IMR-90 (cell line): ENCODE measurements at regions not wholly inside any gene's neighbourhood (a gene's known extent, or its start where the extent isn't known, plus 50 kb on each side); places are given as distances from the start of the nearest gene placed in this dataset.
A peak's percentile ranks its signal among the peaks of the same experiment; 100 is the strongest.

Experiments used
- ATAC-seq: fragments of 200-7000 bp; cut with Tn5 transposase; 2 replicates; pipeline ENCODE4 v1.9.1; 2020; ENCODE audit warnings: low read depth, mild to moderate bottlenecking, moderate library complexity
- BruUV-seq: library from RNA; stranded (reverse); fragments of 400-500 nt; replicated peaks from 2 replicates; lab custom pipeline; 2021; lab: Mats Ljungman, UMichigan
- CTCF ChIA-PET: fragments of 300-600 bp; formaldehyde crosslinking; extraction: SDS; loops from one replicate; lab custom pipeline; 2021; ENCODE audit warnings: antibody characterized with exemption; lab: Yijun Ruan, JAX
- POLR2A ChIA-PET: fragments of 300-600 bp; sonication (Branson Sonifier 250); formaldehyde crosslinking; loops from one replicate; lab custom pipeline; 2022; ENCODE audit warnings: antibody characterized with exemption; ENCODE audit not compliant: unreplicated experiment; lab: Charles Lee
- DNase-seq: peaks from one replicate; pipeline ENCODE4 v3.0.0; 2013
- H2AFZ ChIP-seq: replicated peaks from 2 replicates; pipeline ENCODE3; 2013; ENCODE audit warnings: low read length, mild to moderate bottlenecking; ENCODE audit not compliant: poor library complexity
- H2AK5ac ChIP-seq: 2 replicates; pipeline ENCODE4 v1.6.1; 2013; ENCODE audit warnings: low read depth, low read length, inconsistent platforms
- H2AK9ac ChIP-seq: replicated peaks from 2 replicates; pipeline ENCODE3; 2013; ENCODE audit warnings: mild to moderate bottlenecking, low read depth, low read length, moderate library complexity; ENCODE audit not compliant: poor library complexity
- H2BK120ac ChIP-seq: 2 replicates; pipeline ENCODE4 v1.6.1; 2013; ENCODE audit warnings: low read depth, low read length, inconsistent platforms
- H2BK15ac ChIP-seq: 3 replicates; pipeline ENCODE4 v1.6.1; 2013; ENCODE audit warnings: low read depth, low read length, inconsistent platforms
- H2BK20ac ChIP-seq: 2 replicates; pipeline ENCODE4 v1.6.1; 2013; ENCODE audit warnings: low read depth, mild to moderate bottlenecking, inconsistent platforms, low read length, moderate library complexity
- H2BK5ac ChIP-seq: 2 replicates; pipeline ENCODE4 v1.6.1; 2013; ENCODE audit warnings: mild to moderate bottlenecking, low read depth, low read length, inconsistent platforms; ENCODE audit not compliant: poor library complexity, severe bottlenecking
- H3K14ac ChIP-seq: replicated peaks from 2 replicates; pipeline ENCODE4 v1.6.1; 2013; ENCODE audit warnings: low read depth, low read length, inconsistent platforms
- H3K18ac ChIP-seq: 2 replicates; pipeline ENCODE4 v1.6.1; 2013; ENCODE audit warnings: low read depth, low read length, control low read depth
- H3K23ac ChIP-seq: 2 replicates; pipeline ENCODE4 v1.6.1; 2013; ENCODE audit warnings: low read depth, low read length, inconsistent platforms
- H3K27ac ChIP-seq: 2 replicates; pipeline ENCODE4 v1.5.1; 2013; ENCODE audit warnings: mild to moderate bottlenecking, control low read depth, low read length; ENCODE audit not compliant: insufficient read depth
- H3K27me3 ChIP-seq: 2 replicates; pipeline ENCODE4 v1.6.1; 2013; ENCODE audit warnings: low read length; ENCODE audit not compliant: control insufficient read depth, insufficient read depth
- H3K36me3 ChIP-seq: 2 replicates; pipeline ENCODE4 v1.6.1; 2013; ENCODE audit warnings: low read length, mixed read lengths; ENCODE audit not compliant: control insufficient read depth, insufficient read depth
- H3K4ac ChIP-seq: 2 replicates; pipeline ENCODE4 v1.6.1; 2013; ENCODE audit warnings: low read depth, low read length, inconsistent platforms
- H3K4me1 ChIP-seq: 2 replicates; pipeline ENCODE4 v1.6.1; 2013; ENCODE audit warnings: low read length, mixed read lengths; ENCODE audit not compliant: control insufficient read depth, insufficient read depth
- H3K4me2 ChIP-seq: 2 replicates; pipeline ENCODE4 v1.6.1; 2013; ENCODE audit warnings: low read depth, mild to moderate bottlenecking, control low read depth, low read length, moderate library complexity
- H3K4me3 ChIP-seq: 2 replicates; pipeline ENCODE4 v1.5.1; 2013; ENCODE audit warnings: low read depth, mild to moderate bottlenecking, control low read depth, low read length, moderate library complexity; ENCODE audit not compliant: insufficient read depth
- H3K56ac ChIP-seq: 2 replicates; pipeline ENCODE4 v1.6.1; 2013; ENCODE audit warnings: low read length, inconsistent platforms; ENCODE audit not compliant: insufficient read depth; ENCODE audit errors: extremely low read depth
- H3K79me1 ChIP-seq, 2 experiments: 2 replicates each; pipeline ENCODE4 v1.6.1; 2013; ENCODE audit warnings: low read length in 2 of 2, inconsistent platforms in 1 of 2, low read depth in 1 of 2
- H3K9ac ChIP-seq: 2 replicates; pipeline ENCODE4 v1.6.1; 2013; ENCODE audit warnings: low read depth, low read length, control low read depth
- H3K9me1 ChIP-seq: 2 replicates; pipeline ENCODE4 v1.6.1; 2013; ENCODE audit warnings: low read length, inconsistent platforms; ENCODE audit not compliant: insufficient read depth
- H3K9me3 ChIP-seq: 2 replicates; pipeline ENCODE4 v1.6.1; 2013; ENCODE audit warnings: low read length; ENCODE audit not compliant: control insufficient read depth, insufficient read depth
- H4K20me1 ChIP-seq: 2 replicates; pipeline ENCODE4 v1.6.1; 2013; ENCODE audit warnings: low read length, inconsistent platforms; ENCODE audit not compliant: insufficient read depth
- H4K5ac ChIP-seq: 2 replicates; pipeline ENCODE4 v1.6.1; 2013; ENCODE audit warnings: mild to moderate bottlenecking, low read depth, low read length, control low read depth
- H4K8ac ChIP-seq, 2 experiments: 2 replicates each; pipeline ENCODE4 v1.6.1; 2013; ENCODE audit warnings: low read depth in 2 of 2, low read length in 2 of 2, control low read depth in 1 of 2, inconsistent platforms in 1 of 2
- H4K91ac ChIP-seq: 2 replicates; pipeline ENCODE4 v1.6.1; 2013; ENCODE audit warnings: low read depth, low read length, inconsistent platforms; ENCODE audit not compliant: insufficient read depth
- BHLHE40 ChIP-seq: fragments of 150-350 bp; IDR thresholded peaks from 2 replicates; pipeline ENCODE4 v1.6.1; 2016; ENCODE audit warnings: mild to moderate bottlenecking, low read depth, low read length
- MAFK ChIP-seq: IDR thresholded peaks from 2 replicates; pipeline ENCODE4 v1.6.1; 2012; ENCODE audit warnings: low read depth, low read length, improper control_type of control experiment
- WGBS, 2 experiments: methylation state at CpG; one replicate each; pipeline versions ENCODE4 v1.1.5 to v1.1.7; 2013; ENCODE audit warnings: missing lambda C conversion rate in 2 of 2; ENCODE audit not compliant: insufficient read length in 1 of 2; ENCODE audit errors: extremely low coverage in 2 of 2; 5-methylcytosine and 5-hydroxymethylcytosine counted together
- dilution Hi-C: fragments of 300-500 bp; cut with HindIII; formaldehyde crosslinking; loops from one replicate; pipeline ENCODE4 v1.14.3; 2018; ENCODE audit warnings: low sequenced_read_pairs; ENCODE audit not compliant: unreplicated experiment
- in situ Hi-C: fragments of 300-500 bp; cut with MboI; formaldehyde crosslinking; loops from 3 replicates; pipeline ENCODE4 v1.14.3; 2019; ENCODE audit warnings: low sequenced_read_pairs, inconsistent platforms, mixed read lengths
- intact Hi-C: fragments of 100-400 bp; cut with micrococcal nuclease; formaldehyde crosslinking; loops from 2 replicates; pipeline ENCODE4 v1.10.0; 2022

- peak overlapping the region; percentile 33; the same call in 1 of the 2 replicates for H3K4me2 ChIP-seq
- peak overlapping the region; percentile 29; the same call in 1 of the 2 replicates for H3K27ac ChIP-seq
- no peaks in the 10 kb centered on the region for H4K20me1 ChIP-seq
- peak overlapping the region; percentile 40 for H2BK20ac ChIP-seq
- H3K9me3 ChIP-seq = no peaks in the 10 kb centered on the region
- peak overlapping the region; percentile 19 for H2AFZ ChIP-seq
- H3K4ac ChIP-seq = peak overlapping the region; percentile 25
- H3K14ac ChIP-seq = peak overlapping the region; percentile 8; the same call in 1 of the 2 replicates
- in situ Hi-C loops (no loop called here), dilution Hi-C loops (no loop called here), intact Hi-C loops (no loop called here)
- no peak overlapping the region for H3K4me3 ChIP-seq
- no peaks in the 10 kb centered on the region for H3K27me3 ChIP-seq
- H2AK5ac ChIP-seq = 0 out of 2 replicates have a peak overlapping the region, but pooled peaks have one; percentile 54
- H4K91ac ChIP-seq = peak overlapping the region; percentile 51
- peak overlapping the region; percentile 1 to 68 for H4K8ac ChIP-seq
- peak overlapping the region; percentile 24 for H4K5ac ChIP-seq
- H3K79me1 ChIP-seq = no peaks in the 10 kb centered on the region
- H2BK120ac ChIP-seq = peak overlapping the region; percentile 82
- ChIA-PET POLR2A (no interaction called here), CTCF (interaction anchor here (0.6 kb wide), 1 partner anchor 211 kb away, joined by 8 read pairs; no protein-coding TSS in a partner anchor)
- H3K36me3 ChIP-seq = no peaks in the 10 kb centered on the region
- WGBS, 2 experiments = no CpG with 5 or more reads among the region's 8 CpGs
- ATAC-seq (peak; percentile 21), DNase-seq (peak; percentile 31)
- BruUV-seq = no TSS peak
- no peak overlapping the region for H3K56ac ChIP-seq
- no peak overlapping the region for H3K9ac ChIP-seq
- TF ChIP-seq MAFK (peak; percentile 94), BHLHE40 (no peak)
- H3K18ac ChIP-seq = peak overlapping the region; percentile 61
- no peak overlapping the region for H2AK9ac ChIP-seq
- peak overlapping the region; percentile 31 for H2BK5ac ChIP-seq
- no peak overlapping the region; the same call in 2 of the 3 replicates for H2BK15ac ChIP-seq
- peaks cover 2% of the 10 kb centered on the region; the same call in 1 of the 2 replicates for H3K4me1 ChIP-seq
- H3K9me1 ChIP-seq = no peaks in the 10 kb centered on the region
- H3K23ac ChIP-seq = peak overlapping the region; percentile 37; the same call in 1 of the 2 replicates
Measured at GRCh38 chrX:13418126-13419097, 98.6 kb upstream of the ATXN3L start.
